ENCODE measurements at regions not wholly inside any gene's neighbourhood (a gene's known extent, or its start where the extent isn't known, plus 50 kb on each side); places are given as distances from the start of the nearest gene placed in this dataset.

GRCh38 chr13:40238761-40239160, 427.7 kb downstream of the FOXO1 start:
- TF ChIP-seq CTCF (conservative IDR thresholded peaks at IDR 0.05; ENCODE audit: low read depth) = no peak

GRCh38 chr13:40240293-40240692, 426.1 kb downstream of the FOXO1 start:
- no peak for DNase-seq (ENCODE audit: low spot score)
- ChIA-PET CTCF (interaction anchor here (0.7 to 1.1 kb wide), 2 partner anchors 36 to 54 kb away, joined by 4 to 5 read pairs; no protein-coding TSS in a partner anchor), POLR2A (ENCODE audit: low non-redundant PET) (no interaction called here)
- no peak overlapping the region for H3K27ac ChIP-seq
- TF ChIP-seq CTCF (conservative IDR thresholded peaks at IDR 0.05; ENCODE audit: low read depth) = no peak

More at GRCh38 chr13:40238761-40239160, 427.7 kb downstream of the FOXO1 start:
- no peak overlapping the region for H3K27ac ChIP-seq
- ChIA-PET CTCF (interaction anchor here (0.5 to 0.7 kb wide), 2 partner anchors 145 to 1204 kb away, joined by 3 read pairs; no protein-coding TSS in a partner anchor), POLR2A (ENCODE audit: low non-redundant PET) (no interaction called here)
- DNase-seq (ENCODE audit: low spot score) = no peak

GRCh38 chr13:40241125-40241798, 425.2 kb downstream of the FOXO1 start:
- ChIA-PET CTCF (interaction anchor here (1.1 kb wide), 1 partner anchor 37 kb away, joined by 5 read pairs; no protein-coding TSS in a partner anchor), POLR2A (ENCODE audit: low non-redundant PET) (no interaction called here)
- DNase-seq (ENCODE audit: low spot score) = no peak
- no peak for TF ChIP-seq CTCF (conservative IDR thresholded peaks at IDR 0.05; ENCODE audit: low read depth)
- H3K27ac ChIP-seq = no peak overlapping the region

DNA sequence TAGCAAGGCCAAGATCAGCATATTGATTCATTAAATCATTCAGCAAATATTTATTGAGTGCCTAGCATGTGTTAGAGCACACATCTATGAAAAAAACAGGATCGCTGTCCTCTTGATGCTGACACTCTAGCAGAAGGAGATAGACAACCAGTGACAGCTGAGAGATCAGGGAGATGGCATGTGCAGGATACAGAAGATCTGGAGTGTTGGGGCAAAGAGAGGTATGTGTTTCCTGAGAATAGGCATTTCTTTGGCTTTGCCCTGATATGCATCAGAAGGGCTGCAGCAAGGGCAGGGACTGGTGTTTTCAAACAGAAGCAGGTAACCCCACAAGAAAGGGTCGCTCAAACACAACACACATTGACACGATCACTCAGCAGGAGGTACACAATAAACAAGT, 423.4 kb downstream of the FOXO1 start:
- H3K27ac ChIP-seq = no peak overlapping the region
- DNase-seq (ENCODE audit: low spot score) = no peak
- TF ChIP-seq CTCF (conservative IDR thresholded peaks at IDR 0.05; ENCODE audit: low read depth) = no peak
- POLR2A ChIA-PET (ENCODE audit: low non-redundant PET) = no interaction called here
- CTCF ChIA-PET = no interaction called here

DNA sequence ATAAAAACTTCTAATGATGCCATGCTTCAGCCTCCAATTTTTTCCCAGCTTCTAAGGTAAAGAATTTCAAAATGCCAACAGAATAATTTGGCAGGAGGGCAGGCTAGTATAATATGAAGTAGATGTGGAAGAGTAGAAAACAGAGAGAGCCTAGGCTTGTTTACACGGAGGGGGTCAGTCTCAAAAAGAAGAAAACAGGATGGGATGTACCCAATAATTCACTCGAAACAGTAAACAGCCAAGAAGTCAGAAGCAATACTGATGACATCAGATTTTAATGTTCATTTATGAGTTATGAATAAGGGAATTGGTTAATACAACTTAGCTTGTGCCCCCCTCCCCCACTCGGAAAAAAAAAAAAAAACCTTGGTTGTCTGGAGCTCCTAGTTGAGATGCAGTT, 422.5 kb downstream of the FOXO1 start:
- no peak for DNase-seq (ENCODE audit: low spot score)
- TF ChIP-seq CTCF (conservative IDR thresholded peaks at IDR 0.05; ENCODE audit: low read depth) = no peak
- no peak overlapping the region for H3K27ac ChIP-seq
- POLR2A ChIA-PET (ENCODE audit: low non-redundant PET) = no interaction called here
- CTCF ChIA-PET = no interaction called here

DNA sequence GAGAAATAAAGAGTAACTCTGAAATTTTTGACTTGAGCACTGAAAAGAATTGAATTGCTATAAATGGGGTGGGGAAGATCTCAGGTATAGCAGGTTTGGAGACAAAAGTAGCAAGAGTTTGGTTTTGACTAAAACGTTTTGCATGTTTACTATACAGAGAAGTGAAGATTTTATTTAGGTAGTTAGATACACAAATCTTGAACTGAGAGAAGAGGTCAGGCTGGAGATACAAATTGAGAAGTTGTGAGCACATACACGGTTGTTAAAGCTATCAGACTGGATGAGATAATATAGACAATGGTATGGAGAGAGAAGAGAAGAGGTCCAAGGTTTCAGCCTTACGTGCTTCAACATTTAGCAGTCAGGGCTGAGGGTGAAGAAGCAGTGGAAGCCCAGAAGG, 420.9 kb downstream of the FOXO1 start:
- H3K27ac ChIP-seq = no peak overlapping the region
- ChIA-PET POLR2A (ENCODE audit: low non-redundant PET) (no interaction called here), CTCF (no interaction called here)
- no peak for DNase-seq (ENCODE audit: low spot score)
- TF ChIP-seq CTCF (conservative IDR thresholded peaks at IDR 0.05; ENCODE audit: low read depth) = no peak

All from RWPE1 (cell line).